HG03175 (cell line): ENCODE measurements at regions not wholly inside any gene's neighbourhood (a gene's known extent, or its start where the extent isn't known, plus 50 kb on each side); places are given as distances from the start of the nearest gene placed in this dataset.

Source experiments
- ATAC-seq: cut with Tn5 transposase; IDR thresholded peaks from one replicate; pipeline ENCODE4 v1.9.1; 2021; ENCODE audit warnings: mild to moderate bottlenecking, moderate library complexity; ENCODE audit not compliant: unreplicated experiment

DNA sequence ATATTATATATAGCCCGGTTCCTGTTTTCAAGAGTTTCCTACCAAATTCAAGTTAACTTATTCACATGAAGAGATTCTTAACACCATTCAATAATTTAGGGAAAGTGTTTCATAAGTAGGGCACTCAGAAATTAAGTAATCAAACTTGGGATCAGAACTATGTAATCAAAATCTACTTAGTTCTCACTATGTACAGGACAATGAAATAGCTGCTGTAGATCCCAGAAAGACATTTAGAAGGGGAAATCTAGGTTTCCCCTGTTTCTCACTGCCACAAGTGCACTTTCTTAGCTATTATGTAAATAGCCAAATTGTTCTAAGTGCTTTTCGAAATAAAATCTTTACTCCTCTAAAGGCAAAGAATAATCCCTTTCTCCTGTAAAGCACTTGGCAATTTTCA lies 493.6 kb upstream of the SETBP1 start:
- no peak for ATAC-seq

DNA sequence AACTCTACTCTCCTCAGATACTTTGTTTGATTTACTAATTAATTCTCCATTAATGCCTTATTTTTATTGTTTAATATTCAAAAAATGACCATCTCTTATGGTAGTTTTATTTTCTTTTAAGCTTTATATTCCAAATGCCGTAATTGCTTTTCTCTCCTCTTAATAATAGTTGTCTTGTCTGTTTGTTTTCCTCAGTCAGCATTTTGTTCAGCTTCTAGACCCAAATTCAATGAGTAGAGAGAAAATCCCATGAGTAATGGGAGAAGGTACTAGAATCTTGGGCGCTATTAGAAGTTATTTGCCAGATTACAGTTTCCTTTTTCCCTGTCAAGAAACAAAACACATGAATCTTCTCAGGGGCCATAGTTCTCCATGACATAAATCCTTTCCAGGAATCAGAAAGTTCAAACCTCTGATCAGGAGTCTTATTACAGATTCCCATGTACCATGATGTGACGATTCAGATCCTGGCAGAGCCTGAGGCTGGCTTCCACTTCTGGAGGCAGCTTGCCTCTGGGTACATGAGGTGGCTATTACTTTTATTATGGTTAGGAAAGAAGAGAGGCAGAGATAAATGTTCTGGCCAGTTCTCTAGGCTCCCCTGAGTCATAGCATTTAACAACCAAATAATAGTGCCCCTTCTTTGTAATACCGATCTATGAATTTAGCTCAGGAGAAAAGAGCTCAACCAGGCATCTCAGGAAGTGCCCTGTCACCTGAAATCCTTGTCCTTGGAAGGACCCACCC lies 485.1 kb upstream of the SETBP1 start:
- ATAC-seq: no peak

DNA sequence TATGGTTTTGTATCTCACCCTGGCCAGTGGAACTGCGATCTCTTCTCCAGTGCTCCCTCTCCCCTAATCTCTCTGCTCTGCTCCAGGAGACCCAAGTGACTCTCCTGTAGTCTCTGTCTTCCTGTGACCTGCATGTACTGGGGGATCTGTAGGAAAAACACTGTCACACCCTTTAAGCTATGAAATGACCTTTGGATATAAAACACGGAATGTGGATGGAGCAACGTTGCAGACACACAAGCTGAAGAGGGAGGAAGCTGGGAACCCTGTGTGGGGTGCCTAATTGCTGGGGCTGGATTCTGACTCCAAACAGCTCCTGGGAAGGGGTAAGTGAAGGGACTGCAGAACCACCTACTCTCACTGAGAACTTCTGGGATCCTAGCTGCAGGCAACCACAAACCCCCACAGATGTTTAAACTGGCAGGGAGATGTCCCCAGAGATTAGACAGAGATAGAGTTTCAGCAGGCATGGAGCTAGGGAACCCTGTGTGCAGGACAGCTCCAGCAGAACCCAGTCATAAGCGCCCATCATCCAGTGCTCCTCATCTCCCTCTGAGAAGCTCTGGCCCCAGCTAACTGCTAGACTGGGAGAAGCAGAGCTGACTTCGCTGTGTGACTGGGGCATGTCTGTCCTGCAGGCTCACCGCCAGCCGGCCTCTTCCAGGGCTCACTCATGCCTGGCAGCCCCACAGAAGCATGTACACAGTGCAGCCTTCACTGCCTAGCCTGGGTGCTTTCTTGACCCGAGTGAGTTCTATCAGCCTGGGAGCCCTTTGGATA lies 482.7 kb upstream of the SETBP1 start:
- ATAC-seq: no peak

DNA sequence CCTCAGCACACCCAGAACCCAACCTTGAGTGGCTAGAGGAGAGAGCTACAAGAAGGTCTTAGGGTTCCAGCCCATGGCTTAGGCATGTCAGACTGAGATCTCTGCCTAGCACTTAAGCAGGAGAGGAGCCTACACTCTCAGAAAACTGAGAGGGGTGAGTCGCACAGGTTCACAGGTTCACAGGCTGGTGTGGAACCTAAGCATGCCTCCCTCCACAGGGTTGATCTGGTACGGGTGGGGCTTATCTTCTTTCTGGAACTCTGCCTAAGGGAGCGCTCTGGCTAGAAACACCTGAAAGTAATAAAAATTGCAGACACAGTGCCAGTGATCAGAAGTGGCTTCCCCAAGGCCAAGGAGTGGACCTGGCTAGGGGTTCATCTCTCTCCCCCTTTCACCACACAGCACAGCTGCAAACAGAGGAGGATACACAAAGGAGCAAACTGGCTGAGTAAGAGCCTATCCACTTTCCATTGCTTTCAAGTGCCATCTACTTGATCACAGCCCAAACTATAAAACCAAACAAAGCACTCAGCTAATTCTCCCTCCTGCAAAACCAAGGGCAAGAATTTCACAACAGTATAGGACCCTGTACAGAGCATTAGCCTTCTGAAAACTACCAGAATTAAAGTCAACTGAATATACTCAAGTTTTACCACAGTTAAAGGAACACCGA lies 481.9 kb upstream of the SETBP1 start:
- no peak for ATAC-seq

DNA sequence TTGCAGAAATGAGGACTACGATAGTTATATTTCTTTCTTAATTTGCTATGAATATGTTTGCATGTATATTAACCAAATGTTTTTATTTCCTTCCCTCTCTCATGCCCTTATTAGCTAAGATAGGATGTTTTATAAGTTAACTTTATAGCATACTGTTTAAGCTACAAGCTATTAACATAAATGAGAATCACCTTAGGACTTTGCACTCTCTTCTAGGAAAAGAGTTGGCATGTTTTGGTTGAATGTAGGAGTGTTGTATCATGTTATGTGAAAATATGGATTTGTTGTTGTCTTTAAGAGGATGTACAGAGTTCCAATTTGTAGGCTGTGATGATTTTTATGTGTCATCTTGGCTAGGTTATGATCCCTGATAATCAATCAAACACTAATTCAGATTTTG lies 467.4 kb upstream of the SETBP1 start:
- ATAC-seq: no peak

DNA sequence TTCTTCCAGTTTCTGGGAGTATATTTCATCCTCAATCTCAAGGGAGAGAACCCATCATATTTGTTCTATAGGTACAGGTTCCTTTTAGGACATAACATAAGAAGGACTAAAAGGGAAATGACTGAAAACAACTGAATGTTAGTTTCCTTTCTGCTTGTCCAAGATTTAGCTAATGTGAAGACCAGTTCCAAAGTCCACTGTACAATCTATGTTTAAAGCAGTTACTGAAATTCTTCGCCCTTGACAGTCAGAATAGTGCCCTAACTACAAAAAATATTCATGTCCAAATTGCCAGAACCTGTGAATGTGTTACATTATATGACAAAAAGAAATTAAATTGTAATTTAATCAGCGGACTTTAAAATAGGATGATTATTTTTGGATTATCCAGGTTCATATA lies 466.3 kb upstream of the SETBP1 start:
- no peak for ATAC-seq

DNA sequence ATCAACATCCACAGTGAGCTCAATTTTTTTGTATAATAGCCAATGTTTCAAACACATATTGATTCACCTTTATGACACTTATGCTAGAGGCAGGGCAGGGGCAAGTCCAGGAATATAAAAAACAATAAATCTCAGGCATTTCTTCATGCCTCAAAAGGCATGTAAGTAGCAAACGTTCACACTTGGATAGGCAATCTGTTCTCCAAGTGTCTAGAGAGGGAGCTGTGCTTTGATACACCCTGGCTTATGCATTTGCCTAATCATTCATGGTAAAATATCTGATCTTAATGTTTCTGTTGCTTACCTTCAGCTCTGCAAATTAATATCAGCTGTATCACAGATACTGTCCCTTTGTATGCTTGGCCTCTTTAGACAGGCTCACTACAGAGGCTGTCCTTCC lies 464.5 kb upstream of the SETBP1 start:
- no peak for ATAC-seq

DNA sequence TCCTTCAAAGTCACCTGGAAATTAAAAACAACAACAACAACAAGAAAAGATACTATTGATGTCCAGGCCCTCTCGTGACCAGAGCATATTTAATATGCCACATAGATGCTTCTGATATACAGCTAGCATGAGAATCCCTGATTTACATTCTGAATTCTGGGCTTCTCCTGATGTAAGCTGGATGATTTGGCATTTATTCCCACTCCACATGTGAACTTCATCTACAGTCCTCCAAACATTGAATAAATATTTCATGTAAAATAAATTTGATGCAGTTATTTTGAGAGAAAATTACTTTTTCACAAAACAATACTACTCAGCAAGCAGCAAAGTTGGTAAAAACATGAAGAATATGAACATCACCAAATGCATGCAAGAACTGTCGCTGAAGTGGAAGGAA lies 453.2 kb upstream of the SETBP1 start:
- ATAC-seq: no peak

DNA sequence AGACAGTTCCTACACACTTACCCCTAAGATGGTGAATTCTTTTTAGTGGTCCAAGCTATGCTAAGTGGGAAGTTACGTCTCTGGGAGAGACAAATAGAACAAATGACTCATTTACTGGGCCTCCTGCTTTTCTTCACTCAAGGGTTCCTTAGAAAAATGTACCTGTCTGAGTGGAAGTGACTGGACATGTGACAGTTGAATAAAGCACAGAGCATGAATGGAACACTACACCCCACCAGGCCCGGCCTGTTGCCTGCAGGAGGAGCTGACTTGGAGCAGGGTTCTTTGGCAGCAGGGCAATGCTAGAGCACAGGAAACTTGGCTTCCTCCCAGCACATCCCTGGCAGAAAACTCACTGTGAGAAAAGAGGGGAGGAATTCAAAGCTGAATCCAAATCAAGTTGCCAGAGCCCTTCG lies 451.0 kb upstream of the SETBP1 start:
- no peak for ATAC-seq

DNA sequence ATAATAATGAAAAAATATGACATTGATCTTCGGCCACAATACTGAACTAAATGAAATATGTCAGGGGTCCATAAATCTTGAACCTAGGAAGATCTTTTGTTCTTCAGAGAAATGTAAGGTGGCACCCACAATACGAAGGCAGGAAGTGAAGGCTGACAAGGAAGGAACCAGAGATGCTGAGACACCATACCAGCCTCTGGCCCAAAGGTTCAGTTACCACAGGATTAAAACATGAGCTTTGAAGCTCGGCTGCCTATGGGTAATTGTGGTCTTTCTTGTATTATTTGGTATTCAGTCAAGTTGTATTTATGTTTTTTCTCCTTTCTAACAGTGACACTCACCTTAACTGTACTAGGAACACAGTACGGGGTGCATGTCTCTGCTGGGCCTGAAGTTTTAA lies 448.8 kb upstream of the SETBP1 start:
- no peak for ATAC-seq

DNA sequence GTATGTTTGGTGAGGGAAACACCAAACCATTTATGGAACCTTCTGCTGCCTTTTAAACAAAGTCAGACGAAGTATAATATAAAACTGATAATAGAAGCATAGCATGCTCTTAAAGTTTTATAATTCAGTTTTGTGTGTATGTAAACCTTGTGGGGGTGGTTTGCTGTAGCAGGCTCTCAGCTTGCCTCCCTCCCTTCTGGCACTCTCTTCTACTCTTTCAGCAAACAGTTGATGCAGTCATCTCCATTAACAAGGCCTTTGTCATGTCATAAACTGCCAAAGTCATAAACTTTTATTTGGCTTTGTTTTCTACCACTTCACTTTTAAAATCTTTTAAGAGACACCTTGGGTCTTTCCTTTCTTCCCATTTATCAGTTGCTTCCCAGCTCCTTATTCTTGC lies 448.2 kb upstream of the SETBP1 start:
- no peak for ATAC-seq

DNA sequence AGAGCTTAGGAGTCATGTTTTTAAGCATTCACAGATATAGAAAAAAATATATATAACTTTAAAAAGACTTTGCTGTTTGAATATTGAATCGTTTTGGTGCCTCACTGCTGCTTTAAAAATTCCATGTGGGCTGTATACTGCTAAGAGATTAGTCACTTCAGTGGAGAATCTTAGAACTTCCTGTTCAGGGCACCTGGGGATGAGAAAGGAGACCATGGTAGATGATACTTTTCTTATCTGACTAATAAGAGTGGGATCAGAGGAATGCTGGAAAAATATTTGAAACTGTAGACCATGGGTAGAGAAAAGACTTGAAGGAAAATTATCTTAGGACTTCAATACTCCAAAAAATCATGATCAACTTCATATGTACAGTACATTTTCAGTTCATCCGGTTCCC lies 442.2 kb upstream of the SETBP1 start:
- ATAC-seq: no peak

DNA sequence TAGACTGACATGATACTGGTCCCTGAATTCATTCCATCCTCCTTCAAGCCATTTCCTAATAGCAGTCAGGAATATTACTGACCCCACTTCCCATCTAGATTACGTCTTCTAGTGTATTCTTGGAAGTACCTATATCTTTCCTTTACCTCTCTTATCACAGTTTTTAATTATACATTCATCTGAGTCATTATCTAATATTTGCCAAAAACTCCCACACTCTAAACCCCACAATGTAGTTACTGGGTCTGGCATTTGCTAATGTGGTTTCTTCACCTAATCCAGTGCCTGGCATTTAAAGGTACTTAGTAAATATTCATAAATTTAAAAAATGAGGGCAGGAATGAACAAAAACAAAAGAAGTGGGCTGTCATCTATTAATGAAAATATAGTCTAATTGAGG lies 441.8 kb upstream of the SETBP1 start:
- ATAC-seq: no peak

DNA sequence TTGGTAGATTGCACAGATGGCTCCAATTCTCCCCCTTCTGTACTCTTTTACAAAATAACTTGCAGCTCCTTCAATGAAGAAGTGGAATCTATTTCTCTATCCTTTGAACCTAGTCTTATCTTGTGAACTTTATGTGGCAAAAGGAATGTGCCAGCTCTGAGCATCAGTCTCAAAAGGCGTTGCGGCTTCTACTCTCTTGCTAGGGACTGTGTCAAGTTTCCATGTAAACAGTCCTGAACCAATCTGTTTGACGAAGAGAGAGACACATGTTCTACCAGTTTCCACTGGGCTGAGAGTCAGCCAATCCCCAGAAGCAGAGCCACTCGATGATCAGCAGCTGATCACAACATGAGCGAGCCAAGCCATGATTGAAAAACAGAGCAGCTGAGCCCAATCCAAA lies 439.7 kb upstream of the SETBP1 start:
- no peak for ATAC-seq

DNA sequence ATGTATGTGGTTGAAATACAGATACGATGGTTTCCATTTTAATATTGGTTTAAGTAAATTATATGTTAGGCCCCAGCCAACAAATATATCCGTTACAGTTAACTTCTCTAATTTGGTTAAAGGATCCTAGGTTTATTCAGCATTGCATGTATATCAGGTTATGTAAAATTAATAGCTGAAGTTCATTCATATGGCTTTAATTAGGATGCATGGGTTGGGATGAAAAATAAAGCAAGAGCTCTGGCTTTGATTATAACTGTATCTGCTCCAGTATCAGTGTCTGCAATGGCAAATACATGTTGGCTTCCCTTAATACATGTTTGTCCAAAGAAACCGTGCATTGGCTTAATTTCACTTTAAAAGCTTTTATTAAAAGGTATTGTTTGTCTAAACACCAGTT lies 435.7 kb upstream of the SETBP1 start:
- ATAC-seq: no peak

DNA sequence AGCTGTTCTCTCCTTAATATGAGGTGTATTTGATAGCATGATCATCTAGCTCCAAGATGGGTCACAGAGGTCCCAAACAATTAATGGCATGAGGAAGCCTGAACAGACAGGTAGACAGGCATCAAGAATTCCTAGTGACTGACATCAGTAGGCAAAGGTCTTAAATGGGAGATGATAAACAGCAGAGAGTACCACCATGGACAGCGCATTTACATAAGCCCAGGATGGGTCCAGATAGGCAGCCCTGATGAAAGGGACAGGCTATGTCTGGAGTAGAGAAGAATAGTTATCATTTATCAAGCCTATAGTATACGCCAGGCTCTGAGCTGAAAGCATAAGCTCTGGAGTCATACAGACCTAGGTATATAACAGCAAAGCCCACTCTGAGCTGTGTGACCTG lies 434.7 kb upstream of the SETBP1 start:
- ATAC-seq: no peak

DNA sequence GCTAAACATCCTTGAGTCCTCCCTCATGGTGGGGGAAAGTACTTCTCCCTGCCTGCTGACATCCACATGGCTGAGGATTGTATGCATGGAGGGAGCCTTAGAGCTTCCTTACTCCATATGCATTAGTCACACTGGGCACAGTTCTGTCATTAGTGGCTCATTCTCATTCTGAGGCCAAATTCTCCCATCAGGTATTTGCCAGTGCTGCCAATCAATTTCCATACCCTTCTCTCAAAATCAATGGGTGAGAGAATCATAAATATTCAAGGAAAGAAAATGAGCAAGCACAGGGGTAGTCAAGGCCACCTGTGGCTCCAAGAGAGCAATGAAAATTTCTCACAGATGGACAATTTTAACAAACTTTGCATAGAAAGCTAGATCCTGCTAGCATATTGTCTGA lies 422.6 kb upstream of the SETBP1 start:
- no peak for ATAC-seq

DNA sequence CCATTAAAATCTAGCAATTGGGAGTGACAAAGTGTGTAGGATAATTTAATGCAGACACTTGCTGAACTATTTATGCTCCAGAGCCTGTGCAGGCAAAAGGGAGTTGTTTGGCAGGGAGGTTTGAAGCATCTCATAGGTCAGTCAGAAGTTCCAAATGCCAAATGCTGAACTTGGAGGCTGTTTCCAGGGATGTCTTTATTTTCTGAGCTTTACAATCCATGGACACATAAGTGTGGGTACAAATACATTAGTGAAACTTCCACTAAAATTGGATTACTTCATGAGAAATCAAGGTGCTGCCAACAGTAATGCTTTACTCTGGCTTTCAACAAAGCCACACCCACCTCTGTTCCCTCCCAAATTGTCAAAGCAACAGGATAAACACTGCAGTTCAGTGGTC lies 422.1 kb upstream of the SETBP1 start:
- ATAC-seq: no peak

DNA sequence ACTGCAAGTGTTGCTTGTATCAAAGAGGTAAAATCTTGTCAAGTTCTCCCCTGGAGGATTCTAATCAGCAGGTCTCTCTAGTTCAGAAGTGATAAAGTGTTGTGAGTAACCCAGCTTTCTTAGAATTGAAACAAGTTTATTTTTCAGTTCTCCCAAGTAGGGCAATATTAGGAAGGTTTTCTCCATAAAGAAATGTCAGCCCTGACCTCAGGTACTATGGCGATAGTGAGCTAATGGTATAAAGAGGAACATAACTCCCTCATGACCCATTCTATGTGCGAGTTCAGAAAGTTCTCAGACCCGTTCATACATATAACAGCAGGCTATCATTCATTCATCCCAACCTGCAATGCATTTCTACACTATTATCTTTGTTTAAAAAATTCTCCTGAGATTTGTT lies 421.1 kb upstream of the SETBP1 start:
- no peak for ATAC-seq

DNA sequence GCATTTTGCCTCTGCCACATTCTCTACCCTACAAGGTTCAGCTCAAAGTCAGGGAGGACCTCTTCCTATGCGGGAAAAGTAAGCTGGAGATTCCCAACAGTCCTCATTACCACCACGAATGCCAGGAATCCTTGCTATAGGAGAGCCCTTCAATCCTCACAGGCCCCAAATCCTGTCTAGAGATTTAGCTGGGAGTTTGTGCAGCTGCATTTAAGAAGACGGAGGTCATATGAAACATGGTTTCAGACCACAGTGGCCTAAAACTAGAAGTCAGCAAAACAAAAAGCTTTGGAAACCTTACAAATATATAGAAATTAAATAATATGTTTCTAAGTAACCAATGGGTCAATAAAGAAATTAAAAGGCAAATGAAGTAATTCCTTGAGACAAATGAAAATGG lies 415.3 kb upstream of the SETBP1 start:
- ATAC-seq: no peak

DNA sequence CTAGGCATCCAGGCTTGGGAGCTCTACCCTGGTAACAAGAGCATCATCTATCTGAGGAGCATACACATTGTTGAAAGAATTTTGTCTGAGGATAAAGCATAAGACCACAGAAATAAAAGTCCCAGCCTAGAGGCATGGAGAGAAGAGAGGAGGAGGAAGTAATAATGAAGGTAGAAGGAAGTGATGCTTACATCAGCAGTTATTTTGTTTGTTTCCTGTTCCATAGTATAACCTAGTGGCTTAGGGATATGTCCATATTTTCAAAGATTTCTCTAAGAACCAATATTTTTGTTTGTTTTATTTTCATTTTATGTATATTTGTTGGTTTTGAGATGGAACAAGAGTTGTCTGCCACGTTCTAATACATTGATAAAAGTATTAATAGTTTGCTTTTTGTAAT lies 407.4 kb upstream of the SETBP1 start:
- ATAC-seq: no peak

DNA sequence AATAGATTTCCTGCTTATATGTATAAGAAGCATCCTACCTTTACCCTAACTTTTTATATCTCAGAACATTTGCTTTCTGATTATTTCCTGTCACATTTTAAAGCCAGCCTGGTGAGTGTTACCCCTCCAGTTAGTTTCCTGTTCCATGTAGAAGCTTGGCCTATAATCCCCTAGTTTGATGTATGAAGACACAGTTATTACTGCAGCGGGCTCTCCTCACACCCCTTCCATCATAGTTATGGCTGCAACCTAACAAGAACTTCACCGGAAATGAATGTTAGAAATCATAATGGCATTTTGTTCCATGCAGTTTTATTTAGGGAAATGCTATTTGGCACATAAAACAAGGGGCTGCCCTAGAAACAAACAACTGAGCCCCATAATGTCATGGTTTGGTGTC lies 400.2 kb upstream of the SETBP1 start:
- no peak for ATAC-seq
